Upper lobe of left lung (tissue), 4 donors: ENCODE measurements at regions not wholly inside any gene's neighbourhood (a gene's known extent, or its start where the extent isn't known, plus 50 kb on each side); places are given as distances from the start of the nearest gene placed in this dataset.

Experiments used
- CTCF ChIP-seq, 6 experiments: fragments of 450-650 bp in 4 of 6; fragments of 200-600 bp in 2 of 6; sonication (generic) in 2 of 6; IDR thresholded peaks; one replicate each; pipeline ENCODE4 v1.5.1; 2016 to 2019; ENCODE audit warnings: antibody characterized with exemption in 6 of 6
- EP300 ChIP-seq, 4 donors: sonication (generic); formaldehyde crosslinking; IDR thresholded peaks; one replicate each; pipeline ENCODE4 v1.5.1; 2017; ENCODE audit warnings: antibody characterized with exemption in 4 of 4, control low read depth in 2 of 4

GRCh38 chr3:14352002-14352627, 50.3 kb upstream of the SLC6A6 start:
- TF ChIP-seq EP300 (IDR thresholded peaks at IDR 0.05) (no peak), CTCF (IDR thresholded peaks at IDR 0.05) (no peak)
